Heart left ventricle (tissue), 13 donors: ENCODE measurements at regions not wholly inside any gene's neighbourhood (a gene's known extent, or its start where the extent isn't known, plus 50 kb on each side); places are given as distances from the start of the nearest gene placed in this dataset.

ENCODE experiments used
- CTCF ChIP-seq, 12 donors: fragments of 200-600 bp; sonication (generic) in 4 of 12; IDR thresholded peaks; one replicate each; pipeline versions ENCODE4 v1.5.0 to v1.8.0; 2018 to 2022; ENCODE audit warnings: antibody characterized with exemption in 12 of 12, mild to moderate bottlenecking in 5 of 12
- POLR2A ChIP-seq, 2 donors: fragments of 450-650 bp; IDR thresholded peaks; one replicate each; pipeline ENCODE4 v1.6.1; 2017; ENCODE audit warnings: antibody characterized with exemption in 2 of 2, mild to moderate bottlenecking in 2 of 2, moderate library complexity in 2 of 2
- donor health status: ischemic (EF 13 %, LVEDD 7.1; RV severe dilation, severe dysfunction).
- donor health status: DM: no; HTN: yes; CAD: no.
- donor health status: DM: no; HTN: no; CAD: no.
- donor health status: ischemic (EF 25% LVEDD 6.9; RV normal size, moderate dysfunction).
- donor health status: ischemic (EF 25% LVEDD 5.7; RV mildly dilated, moderate dysfunction).
- donor health status: ischemic (EF 35%, LVEDD 5.7; RV mildly dilated, moderate dysfunction).
- donor health status: nonischemic (EF 11% LVEDD 7.7; RV severe dilation, severe dysfunction).
- donor health status: DM: yes; HTN: yes; CAD: no.
- donor health status: PGD.
- donor health status: ischemic (EF 29% LVEDD 5.4; RV normal size, mild dysfunction).
- donor health status: nonischemic (EF 23%, LVEDD 6.1; RV moderate dilation, normal function).

GRCh38 chr3:1578124-1578806, 485.4 kb downstream of the CNTN6 start:
- TF ChIP-seq CTCF (IDR thresholded peaks at IDR 0.05), result no peak
- TF ChIP-seq POLR2A (IDR thresholded peaks at IDR 0.05), result no peak
